ENCODE measurements at regions not wholly inside any gene's neighbourhood (a gene's known extent, or its start where the extent isn't known, plus 50 kb on each side); places are given as distances from the start of the nearest gene placed in this dataset.
"Not testable (repeated sequence)": the region's sequence is repeated elsewhere in the genome, so short reads cannot be mapped to it uniquely, and the experiment has no call there.

DNA sequence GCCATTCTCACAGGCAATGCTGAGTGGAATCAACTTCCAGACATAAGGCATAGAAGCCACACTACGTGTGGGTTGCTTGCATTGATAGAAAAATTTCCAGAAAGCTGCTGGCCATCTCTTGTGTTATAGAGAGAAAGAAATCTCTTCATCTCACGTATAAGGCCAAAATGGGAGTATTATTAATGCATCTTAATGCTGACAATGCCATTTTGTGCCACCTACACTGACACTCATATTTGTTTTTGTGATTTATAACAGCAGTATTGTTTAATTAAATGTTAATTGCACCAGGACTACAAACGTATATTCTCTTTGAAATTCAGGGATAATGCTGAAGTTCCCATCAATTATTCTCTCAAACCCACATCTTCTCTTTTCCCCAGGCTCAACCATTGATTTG, 56.1 kb upstream of the TMEM132D start:
- DNase-seq (ENCODE audit: low spot score), result no peak

DNA sequence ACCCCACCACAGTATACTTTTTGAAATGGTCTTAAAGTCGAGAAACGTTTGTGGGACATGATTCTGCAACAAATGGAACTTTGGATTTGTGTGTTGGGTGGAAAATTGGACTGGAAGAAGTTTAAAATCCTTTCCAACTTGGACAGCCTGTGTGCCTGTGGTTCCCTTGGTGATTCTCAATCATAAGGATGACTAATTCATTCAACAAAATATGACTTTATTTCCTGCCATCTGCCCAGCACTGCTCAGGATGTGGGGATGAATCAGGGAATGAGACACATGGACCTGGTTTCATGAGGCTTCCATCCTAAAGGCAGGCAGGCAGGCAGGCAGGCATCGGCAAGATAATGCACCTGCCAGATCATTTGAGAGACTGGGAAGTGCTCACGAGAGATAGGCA, 57.3 kb upstream of the TMEM132D start:
- DNase-seq (ENCODE audit: low spot score), result no peak

DNA sequence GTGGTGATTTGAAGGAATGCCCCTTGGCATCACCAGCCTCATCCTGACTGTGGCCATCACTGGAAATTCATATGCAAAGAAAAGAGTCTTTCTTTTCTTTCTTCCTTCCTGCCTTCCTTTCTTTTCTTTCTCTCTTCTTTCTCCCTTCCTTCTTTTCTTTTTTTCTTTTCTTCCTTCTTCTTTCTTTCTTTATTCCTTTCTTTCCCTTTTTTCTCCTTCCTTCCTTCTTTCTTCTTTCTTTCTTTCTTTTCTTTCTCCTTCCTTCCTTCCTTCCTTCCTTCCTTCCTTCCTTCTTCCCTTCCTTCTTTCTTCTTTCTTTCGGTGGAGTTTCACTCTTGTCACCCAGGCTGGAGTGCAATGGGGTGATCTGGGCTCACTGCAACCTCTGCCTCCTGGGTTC, 58.0 kb upstream of the TMEM132D start:
- DNase-seq (ENCODE audit: low spot score), result no peak

DNA sequence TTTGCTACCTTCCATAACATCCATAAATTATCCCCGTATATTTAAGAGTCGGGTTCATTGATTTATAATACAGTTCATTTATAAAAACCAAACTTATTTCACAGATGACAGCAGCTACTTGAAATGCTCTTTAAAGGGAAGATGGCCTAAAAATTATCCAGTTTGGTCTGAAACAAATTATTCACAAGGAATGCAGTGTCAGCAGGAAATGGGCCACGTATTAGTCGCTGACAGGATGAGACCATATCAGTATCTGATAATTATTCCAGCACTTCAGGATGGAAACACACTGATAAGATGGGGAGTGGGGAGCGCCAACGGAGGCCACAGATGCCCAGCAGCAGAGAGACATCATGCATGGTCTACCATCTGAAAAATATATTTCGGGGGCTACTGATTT, 60.5 kb upstream of the TMEM132D start:
- DNase-seq (ENCODE audit: low spot score), result no peak

DNA sequence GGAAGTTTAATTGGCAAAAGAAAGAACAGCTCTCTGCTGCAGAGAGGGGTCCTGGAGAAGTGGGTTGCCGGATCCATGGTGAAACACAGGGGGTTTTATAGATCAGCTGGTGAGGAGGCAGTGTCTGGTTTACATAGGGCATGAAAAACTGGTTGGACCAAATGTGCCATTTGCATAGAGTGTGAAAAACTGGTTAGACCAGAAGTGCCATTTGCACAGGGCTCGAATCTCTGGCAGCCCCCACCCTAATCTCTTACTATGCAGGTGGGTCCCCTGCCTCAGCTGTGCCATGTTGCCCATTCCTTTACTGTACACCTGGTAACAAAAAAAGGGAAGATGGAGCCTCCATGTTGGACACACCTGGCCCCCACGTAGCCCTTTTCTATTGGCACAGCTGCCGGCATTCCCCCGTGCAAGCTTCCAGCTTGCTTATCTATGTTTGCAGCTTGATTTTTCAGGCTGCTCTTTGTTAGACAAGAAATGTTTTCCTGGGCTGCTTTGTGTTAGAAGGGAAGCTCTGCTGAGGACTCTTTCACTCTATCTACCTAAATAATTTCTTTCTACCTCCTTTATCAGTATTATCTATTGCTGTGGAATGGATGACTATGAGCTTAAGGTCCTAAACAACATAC, 61.1 kb upstream of the TMEM132D start:
- DNase-seq (ENCODE audit: low spot score), result no peak

DNA sequence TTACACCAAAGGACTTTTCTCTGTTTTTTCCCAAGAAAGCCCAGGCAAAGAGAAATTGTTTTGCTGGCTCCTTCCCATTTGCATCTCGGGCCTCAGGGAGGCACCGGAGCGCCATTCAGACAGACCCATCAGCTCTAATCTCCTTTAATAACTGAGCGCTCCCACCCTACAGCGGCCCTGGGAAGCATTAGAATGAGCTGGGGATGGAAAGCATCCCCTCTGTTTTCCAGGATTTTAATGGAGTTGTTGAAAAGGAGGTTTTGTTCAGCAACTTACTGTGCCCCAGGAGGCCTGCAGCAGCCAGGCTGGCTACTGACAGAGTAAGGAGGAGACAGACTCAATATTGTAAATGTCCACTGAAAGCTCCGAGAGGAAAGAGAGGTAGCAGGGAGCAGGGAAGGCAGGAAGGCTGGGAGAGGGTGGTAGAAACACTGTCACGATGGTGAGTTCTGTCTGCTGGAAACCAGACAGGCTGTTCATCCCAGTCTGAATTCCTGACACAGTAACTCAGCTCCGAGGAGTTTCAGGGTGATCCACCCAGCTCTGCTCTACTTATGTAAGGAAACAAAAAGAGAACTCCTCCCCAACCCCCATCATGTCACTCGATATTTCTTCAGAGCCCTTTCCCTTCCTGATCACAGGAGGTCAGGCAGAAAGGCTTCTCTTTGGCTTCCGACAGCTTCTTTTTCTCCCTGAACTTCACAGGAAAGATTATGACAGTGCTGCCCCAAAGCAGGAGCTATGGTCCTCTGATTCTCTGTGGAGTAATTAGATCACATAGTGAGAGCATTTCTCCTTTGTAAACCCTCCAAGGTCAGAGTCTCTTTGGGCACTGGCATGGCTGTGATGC, 62.5 kb upstream of the TMEM132D start:
- no peak for DNase-seq (ENCODE audit: low spot score)

DNA sequence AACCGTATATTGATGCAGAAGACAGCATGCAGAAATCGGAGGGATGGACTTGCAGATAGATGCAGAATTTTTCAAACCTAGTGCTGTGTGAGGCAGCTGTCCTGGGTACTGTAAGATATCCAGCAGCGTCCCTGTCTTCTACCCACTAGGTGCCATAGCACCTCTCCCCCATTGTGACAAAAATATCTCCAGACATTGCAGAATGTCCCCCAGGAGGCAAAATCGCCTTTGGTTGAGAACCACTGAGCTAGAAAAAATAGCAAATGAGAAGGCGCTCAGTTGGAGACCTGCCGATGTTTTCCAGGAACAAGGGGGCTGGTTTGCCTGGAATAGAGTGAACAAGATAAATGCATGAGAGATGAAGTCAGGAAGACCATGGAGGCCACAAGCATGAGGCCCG, 67.9 kb upstream of the TMEM132D start:
- DNase-seq (ENCODE audit: low spot score), result no peak

DNA sequence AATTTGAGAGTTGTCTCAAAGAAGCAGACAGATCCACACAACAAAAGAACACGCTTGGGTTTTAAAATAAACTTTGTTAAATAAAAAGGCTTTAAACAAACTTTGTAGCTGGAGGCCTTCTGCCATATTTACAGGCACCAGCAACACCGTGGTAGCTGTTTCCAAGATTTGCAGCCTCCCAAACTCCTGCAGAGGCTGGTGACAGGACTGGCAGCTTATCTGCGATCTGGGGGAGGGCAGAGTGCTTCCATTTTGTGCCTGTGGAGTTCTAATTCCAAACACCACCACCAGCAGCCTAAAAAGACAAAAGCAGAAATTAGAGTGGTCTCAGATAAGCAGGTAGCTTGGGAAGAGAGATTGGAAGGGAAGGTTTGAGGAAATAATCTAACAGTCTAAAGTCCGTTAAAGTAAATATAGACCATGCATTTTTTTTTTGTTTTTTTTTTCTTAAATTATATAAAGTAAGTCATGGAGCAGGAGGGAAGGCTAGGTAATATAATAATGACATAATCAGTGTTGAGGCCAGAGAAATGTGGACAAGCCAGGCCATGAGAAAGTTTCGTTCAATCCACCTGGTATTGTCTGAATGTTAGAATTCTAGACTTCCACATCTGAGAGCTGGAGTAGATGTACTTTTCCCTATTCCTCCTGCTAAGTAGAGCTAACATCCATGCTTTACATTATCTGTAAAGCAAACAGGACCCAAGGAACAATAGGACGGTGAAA, 69.6 kb upstream of the TMEM132D start:
- DNase-seq (ENCODE audit: low spot score), result no peak

DNA sequence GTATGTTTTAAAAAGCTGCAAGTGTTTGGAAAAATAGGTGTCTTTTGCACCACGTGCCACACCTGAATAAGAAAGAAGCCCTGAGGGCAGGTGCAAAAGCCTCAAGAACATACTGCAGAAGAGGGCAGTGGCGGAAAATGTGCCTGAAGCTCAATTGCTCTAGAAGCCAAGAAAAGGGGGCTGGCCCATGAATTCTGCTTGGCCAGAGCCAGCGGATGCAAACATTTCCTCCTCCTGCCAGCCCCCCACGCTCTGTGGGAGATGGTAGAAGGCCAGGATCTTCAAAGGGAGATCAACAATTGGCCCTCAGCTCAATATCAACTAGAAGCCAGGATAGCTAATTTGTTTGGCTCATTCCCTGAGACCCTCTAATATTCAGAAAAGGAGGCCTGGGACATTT, 80.3 kb upstream of the TMEM132D start:
- no peak for DNase-seq (ENCODE audit: low spot score)

DNA sequence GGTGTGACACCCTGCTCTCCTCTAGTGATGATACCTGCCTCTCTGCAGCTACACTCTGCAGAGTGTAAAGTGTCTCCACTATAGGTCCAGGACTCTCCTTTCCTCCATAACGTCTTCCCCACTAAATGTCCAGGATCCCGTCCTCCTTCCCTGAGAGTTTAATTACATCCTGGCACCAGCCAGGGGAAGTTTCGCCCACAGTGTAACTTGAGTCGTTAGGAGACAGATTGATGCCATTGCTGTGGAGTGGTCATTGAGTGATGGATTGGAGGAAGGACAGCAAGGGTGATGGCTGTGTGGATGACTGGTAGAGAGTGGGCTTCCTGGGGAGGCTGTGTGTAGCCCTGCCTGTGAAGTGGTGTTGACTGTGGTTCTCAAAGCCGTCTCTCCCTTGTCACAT, 84.0 kb upstream of the TMEM132D start:
- no peak for DNase-seq (ENCODE audit: low spot score)

DNA sequence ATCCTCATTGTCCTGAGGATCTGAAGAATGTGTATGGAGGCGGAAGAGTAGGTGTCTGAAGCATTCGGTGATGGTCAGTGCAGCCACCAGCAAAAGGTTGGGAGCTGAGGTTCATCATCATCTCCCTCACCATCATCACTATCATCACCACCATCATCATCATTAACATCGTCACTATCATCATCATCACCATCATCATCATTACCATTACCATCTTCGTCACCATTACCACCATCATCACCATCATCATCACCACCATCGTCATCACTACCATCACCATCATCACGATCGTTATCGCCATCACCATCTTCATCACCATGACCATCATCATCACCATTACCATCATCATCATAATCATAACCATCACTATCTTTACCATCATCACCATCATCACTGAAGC, 90.8 kb upstream of the TMEM132D start:
- DNase-seq (ENCODE audit: low spot score), result no peak

DNA sequence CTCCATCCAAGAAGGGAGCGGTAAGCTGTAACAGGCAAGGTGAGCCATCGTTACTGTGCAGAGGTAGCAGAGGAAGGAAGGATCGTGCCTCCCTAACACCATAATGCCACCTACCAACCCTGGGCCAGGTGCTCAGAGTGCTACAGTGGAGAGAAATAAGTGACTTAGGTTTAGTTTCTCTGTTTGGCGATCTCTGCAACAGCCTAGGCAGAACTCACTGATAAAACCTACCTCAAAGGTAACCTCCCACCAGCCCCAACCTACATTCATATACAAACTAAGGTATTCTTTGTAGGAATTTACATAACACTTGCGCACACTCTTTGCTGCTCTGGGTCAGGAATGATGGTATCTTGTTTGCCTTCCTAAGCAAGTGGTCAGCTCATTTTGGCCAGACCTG, 93.4 kb upstream of the TMEM132D start:
- no peak for DNase-seq (ENCODE audit: low spot score)

DNA sequence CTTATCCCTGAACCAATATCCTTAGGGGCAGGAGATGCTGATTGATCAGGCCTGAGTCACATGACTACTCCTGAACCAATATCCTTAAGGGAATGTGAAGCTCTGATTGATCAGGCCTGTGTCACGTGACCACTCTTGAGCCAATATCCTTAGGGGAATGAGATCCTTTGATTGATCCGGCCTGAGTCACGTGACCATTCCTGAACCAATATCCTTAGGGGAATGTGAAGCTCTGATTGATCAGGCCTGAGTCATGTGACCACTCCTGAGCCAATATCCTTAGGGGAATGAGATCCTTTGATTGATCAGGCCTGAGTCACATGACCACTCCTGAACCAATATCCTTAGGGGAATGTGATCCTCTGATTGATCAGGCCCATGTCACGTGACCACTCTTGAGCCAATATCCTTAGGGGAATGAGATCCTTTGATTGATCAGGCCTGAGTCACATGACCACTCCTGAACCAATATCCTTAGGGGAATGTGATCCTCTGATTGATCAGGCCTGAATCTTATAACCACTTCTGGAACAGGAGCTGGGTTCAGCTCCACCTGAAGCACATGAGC, 100.6 kb upstream of the TMEM132D start:
- not testable (repeated sequence) for DNase-seq (ENCODE audit: low spot score)

DNA sequence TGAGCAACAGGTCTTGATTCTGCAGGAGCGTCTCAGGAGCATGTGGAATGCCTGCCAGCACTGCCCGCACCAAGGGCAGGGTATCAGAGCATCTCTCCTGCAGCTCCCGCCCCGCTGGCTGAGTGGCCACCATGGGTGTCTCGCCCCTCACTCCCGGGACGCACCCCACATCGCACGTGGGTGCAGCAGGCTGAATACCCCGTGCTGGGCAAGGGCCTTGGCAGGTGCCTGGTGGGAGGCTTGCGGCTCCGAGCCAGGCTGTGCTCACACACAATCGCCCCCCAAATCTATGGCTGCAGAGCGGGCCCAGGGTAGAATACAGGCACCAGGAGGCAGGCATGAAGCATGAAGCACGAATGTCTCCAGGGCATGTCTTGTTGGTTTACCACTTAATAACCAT, 103.9 kb upstream of the TMEM132D start:
- DNase-seq (ENCODE audit: low spot score), result no peak

DNA sequence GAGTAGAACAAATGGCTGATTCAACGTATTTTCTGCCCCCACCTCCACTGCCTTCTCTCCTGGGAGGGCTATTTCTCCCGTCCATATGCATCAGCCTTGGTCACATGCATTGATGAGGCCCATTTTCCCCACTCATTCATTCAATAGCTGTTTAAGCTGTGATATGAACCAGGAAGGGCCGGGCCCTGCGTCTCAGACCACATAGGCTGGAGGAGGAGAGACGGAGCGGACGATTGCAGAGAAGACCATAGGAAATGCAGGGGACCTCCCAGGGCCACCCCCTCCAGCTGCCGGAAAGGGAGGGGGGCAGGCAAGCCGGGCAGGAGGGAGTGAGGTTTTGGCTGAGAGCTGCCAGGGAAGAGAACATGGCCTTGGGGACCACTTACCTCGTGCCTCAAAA, 104.4 kb upstream of the TMEM132D start:
- DNase-seq (ENCODE audit: low spot score), result no peak

DNA sequence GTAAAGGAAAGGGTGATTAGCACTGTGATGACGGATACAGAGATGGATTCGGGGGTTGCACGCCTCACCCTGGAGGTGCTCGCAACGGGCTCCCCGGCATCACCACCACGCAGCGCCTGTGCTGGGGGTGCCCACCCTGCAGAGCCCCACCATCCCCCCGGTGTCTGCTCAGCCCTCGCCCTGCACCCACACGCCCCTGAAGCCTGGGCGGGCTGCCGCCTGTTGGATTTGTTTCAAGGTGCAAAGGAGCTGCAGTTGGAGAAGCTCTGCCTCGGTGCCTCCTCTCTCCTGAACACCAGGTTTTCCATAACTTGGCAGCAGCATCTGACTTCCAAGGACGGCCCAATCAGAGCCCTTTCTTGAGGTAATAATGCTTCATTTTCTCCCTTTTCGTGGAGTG, 106.1 kb upstream of the TMEM132D start:
- DNase-seq (ENCODE audit: low spot score), result no peak

DNA sequence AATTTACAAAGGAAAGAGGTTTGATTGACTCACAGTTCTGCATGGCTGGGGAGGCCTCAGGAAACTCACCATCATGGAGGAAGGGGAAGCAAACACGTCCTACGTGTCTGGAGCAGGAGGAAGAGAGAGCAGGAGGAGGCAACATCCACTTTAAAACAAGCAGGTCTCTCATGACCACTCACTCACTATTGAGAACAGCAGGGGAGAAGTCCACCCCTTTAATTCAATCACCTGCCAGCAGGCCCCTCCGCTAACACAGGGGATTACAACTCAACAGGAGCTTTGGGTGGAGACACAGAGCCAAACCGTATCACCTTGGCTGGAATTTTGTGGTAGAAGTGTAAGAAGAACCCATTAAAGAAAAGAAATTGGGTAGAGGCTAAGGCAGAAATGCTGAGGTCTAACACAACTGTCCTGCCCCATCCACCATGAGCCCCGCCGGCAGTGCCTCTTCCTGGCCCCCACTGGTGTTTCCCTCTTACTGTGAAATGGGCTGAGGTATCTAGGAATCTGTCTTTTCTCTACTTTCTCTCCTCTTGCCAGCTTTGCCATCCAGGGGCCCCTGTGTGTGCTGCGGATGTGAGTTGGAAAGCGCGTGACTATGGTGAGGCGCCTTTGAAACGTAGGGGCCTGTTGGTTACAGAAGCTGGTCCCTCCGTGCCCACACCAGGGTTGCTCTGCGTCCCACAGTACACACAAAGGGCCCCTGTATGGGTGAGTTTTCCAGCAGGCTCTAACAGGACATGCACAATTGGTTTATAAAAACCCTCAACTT, 108.0 kb upstream of the TMEM132D start:
- no peak for DNase-seq (ENCODE audit: low spot score)

DNA sequence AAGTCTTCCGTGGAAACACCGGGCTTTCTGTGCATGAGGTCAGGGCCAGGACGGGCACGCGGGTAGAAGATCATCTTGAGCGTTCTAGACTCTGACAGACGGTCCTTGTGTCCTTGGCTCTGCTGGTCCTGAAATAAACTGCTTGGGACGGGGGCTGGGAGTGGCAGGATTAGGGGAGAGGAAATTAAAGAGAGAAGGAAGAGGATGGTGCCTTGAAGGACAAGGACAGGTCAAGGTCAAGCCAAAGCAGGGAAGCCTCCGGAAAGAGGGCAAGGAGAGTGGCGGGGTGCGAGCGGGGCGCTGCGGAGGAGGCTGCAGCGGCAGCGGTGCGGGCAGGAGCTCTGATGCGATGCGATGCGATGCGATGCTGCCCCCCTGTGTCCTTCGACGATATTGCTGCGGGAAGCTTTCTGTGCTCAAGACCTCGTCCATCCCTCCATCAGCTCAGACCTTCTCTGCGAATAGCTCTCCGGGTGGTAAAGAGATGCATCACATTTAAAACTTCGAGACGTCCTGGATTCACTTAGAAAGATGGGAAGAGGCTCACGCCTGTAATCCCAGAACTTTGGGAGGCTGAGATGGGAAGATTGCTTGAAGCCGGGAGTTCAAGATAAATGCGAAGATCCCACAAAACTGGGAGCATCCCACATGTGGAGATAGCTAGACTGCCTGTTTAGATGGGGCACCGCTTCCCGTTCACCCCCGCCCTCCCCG, 110.1 kb upstream of the TMEM132D start:
- peak; percentile 56 for DNase-seq (ENCODE audit: low spot score)

DNA sequence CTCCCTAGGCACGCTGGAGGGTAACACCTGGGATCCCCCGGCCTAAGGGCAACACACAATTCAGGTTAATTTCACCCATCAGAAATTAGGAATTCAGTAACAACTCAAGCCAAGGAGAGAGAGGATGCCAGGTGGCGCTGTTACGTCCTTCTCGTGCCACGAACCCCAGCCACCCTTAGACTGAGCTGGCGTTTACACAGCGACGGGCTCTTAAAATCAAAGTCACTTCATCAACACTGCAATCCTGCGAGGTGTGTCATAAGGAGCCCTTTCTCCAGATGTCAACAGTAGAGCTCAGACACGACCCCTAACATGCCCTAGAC, 110.6 kb upstream of the TMEM132D start:
- DNase-seq (ENCODE audit: low spot score), result no peak

DNA sequence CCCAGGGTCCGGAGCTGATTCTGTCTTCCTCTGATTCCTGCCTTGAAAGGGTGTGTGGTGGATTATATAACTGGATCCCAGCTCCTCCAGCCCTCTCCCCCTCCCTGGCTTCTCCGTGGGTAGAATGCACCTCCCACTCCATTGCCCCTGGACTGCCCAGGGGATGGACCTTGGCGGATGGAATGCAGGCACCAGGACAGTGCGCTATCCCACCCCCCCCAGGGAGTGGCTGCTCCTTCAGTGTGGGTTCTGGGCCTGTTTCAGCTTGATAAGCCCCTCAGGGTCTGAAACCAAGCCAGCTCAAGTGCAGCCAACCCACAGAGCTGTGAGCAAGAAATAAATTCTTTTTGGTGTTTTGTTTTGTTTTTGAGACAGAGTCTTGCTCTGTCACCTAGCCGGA, 112.4 kb upstream of the TMEM132D start:
- DNase-seq (ENCODE audit: low spot score), result no peak

DNA sequence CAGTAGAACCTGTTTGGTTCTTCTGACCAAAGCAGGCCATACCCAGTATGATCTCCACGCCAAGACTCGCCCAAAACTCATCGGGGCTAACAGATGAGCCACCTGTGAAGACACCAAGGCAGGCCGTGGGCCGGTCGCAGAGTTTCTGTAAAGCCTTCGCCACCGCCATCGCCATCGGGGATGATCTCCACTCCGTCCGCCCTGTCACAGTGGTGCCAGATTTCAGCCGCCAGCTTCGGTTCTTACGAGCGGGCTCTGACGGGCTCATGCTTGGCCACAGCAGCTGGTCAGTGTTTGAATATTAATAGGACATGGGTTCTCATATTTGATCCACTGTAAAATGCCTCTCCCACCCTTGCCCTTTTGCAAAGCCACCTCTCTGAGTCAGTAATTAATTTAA, 113.2 kb upstream of the TMEM132D start:
- DNase-seq (ENCODE audit: low spot score), result no peak

All from COLO829 (cell line).